Adipocyte (in vitro differentiated cells): ENCODE measurements at regions not wholly inside any gene's neighbourhood (a gene's known extent, or its start where the extent isn't known, plus 50 kb on each side); places are given as distances from the start of the nearest gene placed in this dataset.

ENCODE experiments used
- DNase-seq: peaks from one replicate; pipeline ENCODE4 v3.0.0-alpha.2; 2015; ENCODE audit warnings: low read depth
- H3K27me3 ChIP-seq: replicated peaks from 2 replicates; pipeline ENCODE4 v1.7.0; 2013; ENCODE audit warnings: mild to moderate bottlenecking, low read length, moderate library complexity; ENCODE audit not compliant: control insufficient read depth, insufficient read depth
- H3K36me3 ChIP-seq: 2 replicates; pipeline ENCODE4 v1.7.0; 2013; ENCODE audit warnings: low read length, mild to moderate bottlenecking, moderate library complexity; ENCODE audit not compliant: control insufficient read depth, insufficient read depth, severe bottlenecking
- H3K4me1 ChIP-seq: 2 replicates; pipeline ENCODE4 v1.7.0; 2013; ENCODE audit warnings: mild to moderate bottlenecking, low read length, moderate library complexity; ENCODE audit not compliant: control insufficient read depth, insufficient read depth
- H3K4me3 ChIP-seq: 2 replicates; pipeline ENCODE4 v1.7.0; 2013; ENCODE audit warnings: mild to moderate bottlenecking, low read length, moderate library complexity
- H3K9ac ChIP-seq: 2 replicates; pipeline ENCODE4 v1.7.0; 2013; ENCODE audit warnings: mild to moderate bottlenecking, low read length, moderate library complexity
- H3K9me3 ChIP-seq: 2 replicates; pipeline ENCODE4 v1.7.0; 2013; ENCODE audit warnings: mild to moderate bottlenecking, low read length, moderate library complexity; ENCODE audit not compliant: control insufficient read depth

- H3K36me3 ChIP-seq = no peaks in the 10 kb centered on the region
- H3K4me3 ChIP-seq = no peak overlapping the region
- peaks cover 2% of the 10 kb centered on the region for H3K9me3 ChIP-seq
- no peak overlapping the region for H3K9ac ChIP-seq
- H3K27me3 ChIP-seq = no peaks in the 10 kb centered on the region
- H3K4me1 ChIP-seq = no peaks in the 10 kb centered on the region
- DNase-seq = no peak
Observed at GRCh38 chr3:6254490-6254889, 606.4 kb upstream of the GRM7 start.

- Histone ChIP-seq H3K9ac (no peak overlapping the region), H3K4me3 (no peak overlapping the region), H3K9me3 (peaks cover 2% of the 10 kb centered on the region), H3K36me3 (no peaks in the 10 kb centered on the region), H3K4me1 (no peaks in the 10 kb centered on the region), H3K27me3 (no peaks in the 10 kb centered on the region)
- no peak for DNase-seq
Observed at GRCh38 chr3:6255229-6255628, 605.7 kb upstream of the GRM7 start.

GRCh38 chr3:6260551-6261191 lies 600.2 kb upstream of the GRM7 start:
- no peaks in the 10 kb centered on the region for H3K27me3 ChIP-seq
- no peaks in the 10 kb centered on the region for H3K4me1 ChIP-seq
- no peak overlapping the region for H3K4me3 ChIP-seq
- no peaks in the 10 kb centered on the region for H3K9me3 ChIP-seq
- DNase-seq = no peak
- H3K9ac ChIP-seq = no peak overlapping the region
- no peaks in the 10 kb centered on the region for H3K36me3 ChIP-seq

- no peak for DNase-seq
- no peak overlapping the region for H3K9ac ChIP-seq
- H3K4me3 ChIP-seq = no peak overlapping the region
- H3K9me3 ChIP-seq = no peaks in the 10 kb centered on the region
- H3K36me3 ChIP-seq = no peaks in the 10 kb centered on the region
- no peaks in the 10 kb centered on the region for H3K27me3 ChIP-seq
- no peaks in the 10 kb centered on the region for H3K4me1 ChIP-seq
Observed at GRCh38 chr3:6262010-6262409, 598.9 kb upstream of the GRM7 start.

GRCh38 chr3:6264036-6264435 lies 596.9 kb upstream of the GRM7 start:
- DNase-seq = no peak
- no peaks in the 10 kb centered on the region for H3K4me1 ChIP-seq
- no peak overlapping the region for H3K9ac ChIP-seq
- H3K9me3 ChIP-seq = no peaks in the 10 kb centered on the region
- no peak overlapping the region for H3K4me3 ChIP-seq
- no peaks in the 10 kb centered on the region for H3K27me3 ChIP-seq
- H3K36me3 ChIP-seq = no peaks in the 10 kb centered on the region

- no peak for DNase-seq
- Histone ChIP-seq H3K36me3 (no peaks in the 10 kb centered on the region), H3K4me1 (no peaks in the 10 kb centered on the region), H3K9me3 (no peaks in the 10 kb centered on the region), H3K4me3 (no peak overlapping the region), H3K27me3 (no peaks in the 10 kb centered on the region), H3K9ac (no peak overlapping the region)
Observed at GRCh38 chr3:6264906-6265305, 596.0 kb upstream of the GRM7 start.

GRCh38 chr3:6266135-6266534 lies 594.8 kb upstream of the GRM7 start:
- H3K4me3 ChIP-seq = no peak overlapping the region
- no peak for DNase-seq
- H3K4me1 ChIP-seq = no peaks in the 10 kb centered on the region
- H3K9ac ChIP-seq = no peak overlapping the region
- no peaks in the 10 kb centered on the region for H3K27me3 ChIP-seq
- no peaks in the 10 kb centered on the region for H3K9me3 ChIP-seq
- no peaks in the 10 kb centered on the region for H3K36me3 ChIP-seq

- no peak for DNase-seq
- Histone ChIP-seq H3K4me3 (no peak overlapping the region), H3K27me3 (no peaks in the 10 kb centered on the region), H3K9me3 (no peaks in the 10 kb centered on the region), H3K36me3 (no peaks in the 10 kb centered on the region), H3K4me1 (no peaks in the 10 kb centered on the region), H3K9ac (no peak overlapping the region)
Observed at GRCh38 chr3:6273878-6274277, 587.0 kb upstream of the GRM7 start.

GRCh38 chr3:6281662-6282061 lies 579.3 kb upstream of the GRM7 start:
- Histone ChIP-seq H3K9me3 (no peaks in the 10 kb centered on the region), H3K9ac (no peak overlapping the region), H3K4me3 (no peak overlapping the region), H3K36me3 (no peaks in the 10 kb centered on the region), H3K4me1 (no peaks in the 10 kb centered on the region), H3K27me3 (no peaks in the 10 kb centered on the region)
- DNase-seq = no peak

GRCh38 chr3:6282918-6283317 lies 578.0 kb upstream of the GRM7 start:
- no peaks in the 10 kb centered on the region for H3K36me3 ChIP-seq
- H3K4me1 ChIP-seq = no peaks in the 10 kb centered on the region
- no peak overlapping the region for H3K4me3 ChIP-seq
- DNase-seq = no peak
- no peak overlapping the region for H3K9ac ChIP-seq
- H3K27me3 ChIP-seq = no peaks in the 10 kb centered on the region
- no peaks in the 10 kb centered on the region for H3K9me3 ChIP-seq

GRCh38 chr3:6287088-6287875 lies 573.6 kb upstream of the GRM7 start:
- no peaks in the 10 kb centered on the region for H3K9me3 ChIP-seq
- H3K36me3 ChIP-seq = no peaks in the 10 kb centered on the region
- DNase-seq = no peak
- no peak overlapping the region for H3K9ac ChIP-seq
- no peak overlapping the region for H3K4me3 ChIP-seq
- H3K27me3 ChIP-seq = no peaks in the 10 kb centered on the region
- H3K4me1 ChIP-seq = no peaks in the 10 kb centered on the region
